NCI-H345 treated with DMSO at 0.1 percent for 48 hours (cell line): ENCODE measurements at regions not wholly inside any gene's neighbourhood (a gene's known extent, or its start where the extent isn't known, plus 50 kb on each side); places are given as distances from the start of the nearest gene placed in this dataset.
A peak's percentile ranks its signal among the peaks of the same experiment; 100 is the strongest.
"Not testable (repeated sequence)": the region's sequence is repeated elsewhere in the genome, so short reads cannot be mapped to it uniquely, and the experiment has no call there.

Experiments
- DNase-seq: peaks from one replicate; lab custom pipeline; 2025; ENCODE audit not compliant: unreplicated experiment; lab: John Stamatoyannopoulos, UW

GRCh38 chr21:33121715-33122475 lies 52.0 kb downstream of the OLIG1 start:
- DNase-seq: no peak

GRCh38 chr21:33122507-33122906 lies 52.6 kb downstream of the OLIG1 start:
- DNase-seq: no peak

GRCh38 chr21:33123374-33124123 lies 53.6 kb downstream of the OLIG1 start:
- no peak for DNase-seq

GRCh38 chr21:33124889-33125288 lies 54.9 kb downstream of the OLIG1 start:
- no peak for DNase-seq

GRCh38 chr21:33125680-33126375 lies 55.9 kb downstream of the OLIG1 start:
- no peak for DNase-seq

GRCh38 chr21:33126569-33126968 lies 56.6 kb downstream of the OLIG1 start:
- no peak for DNase-seq

GRCh38 chr21:33127154-33127867 lies 57.4 kb downstream of the OLIG1 start:
- DNase-seq: peak; percentile 70

GRCh38 chr21:33127868-33128242 lies 57.9 kb downstream of the OLIG1 start:
- no peak for DNase-seq

GRCh38 chr21:33128538-33128937 lies 58.6 kb downstream of the OLIG1 start:
- no peak for DNase-seq

GRCh38 chr21:33132054-33132453 lies 62.1 kb downstream of the OLIG1 start:
- DNase-seq: no peak

GRCh38 chr21:33133892-33134291 lies 64.0 kb downstream of the OLIG1 start:
- DNase-seq: no peak

GRCh38 chr21:33135925-33136324 lies 66.0 kb downstream of the OLIG1 start:
- DNase-seq: peak; percentile 72

GRCh38 chr21:33136847-33137502 lies 67.0 kb downstream of the OLIG1 start:
- no peak for DNase-seq

GRCh38 chr21:33139084-33139483 lies 69.1 kb downstream of the OLIG1 start:
- DNase-seq: no peak

- DNase-seq: no peak
Measured at GRCh38 chr21:33140288-33140687, 70.3 kb downstream of the OLIG1 start.

- no peak for DNase-seq
Measured at GRCh38 chr21:33146467-33146866, 76.5 kb downstream of the OLIG1 start.

GRCh38 chr21:33149181-33149580 lies 79.2 kb downstream of the OLIG1 start:
- no peak for DNase-seq

GRCh38 chr21:33150968-33151367 lies 78.8 kb upstream of the IFNAR2 start:
- DNase-seq: not testable (repeated sequence)

GRCh38 chr21:33151941-33152731 lies 77.6 kb upstream of the IFNAR2 start:
- no peak for DNase-seq

GRCh38 chr21:33152732-33153130 lies 77.0 kb upstream of the IFNAR2 start:
- no peak for DNase-seq
